ENCODE measurements at regions not wholly inside any gene's neighbourhood (a gene's known extent, or its start where the extent isn't known, plus 50 kb on each side); places are given as distances from the start of the nearest gene placed in this dataset.

- TF ChIP-seq EZH2 (IDR thresholded peaks at IDR 0.05; ENCODE audit: borderline replicate concordance, insufficient read depth, low read depth, low read length, poor library complexity, severe bottlenecking) (no peak), CTCF (IDR thresholded peaks at IDR 0.05) (no peak)
Measured at GRCh38 chr5:4093970-4094369, 498.3 kb downstream of the IRX1 start.
